PC-9 (cell line): ENCODE measurements at regions not wholly inside any gene's neighbourhood (a gene's known extent, or its start where the extent isn't known, plus 50 kb on each side); places are given as distances from the start of the nearest gene placed in this dataset.

ENCODE experiments used
- BruUV-seq: library from RNA; stranded (reverse); fragments of 400-500 nt; replicated peaks from 2 replicates; lab custom pipeline; 2021; lab: Mats Ljungman, UMichigan
- CTCF ChIA-PET: fragments of 300-600 bp; sonication (Branson Sonifier 250); formaldehyde crosslinking; loops from one replicate; lab custom pipeline; 2022; ENCODE audit warnings: antibody characterized with exemption; lab: Charles Lee
- POLR2A ChIA-PET: fragments of 300-600 bp; sonication (Branson Sonifier 250); formaldehyde crosslinking; loops from one replicate; lab custom pipeline; 2022; ENCODE audit warnings: antibody characterized with exemption; ENCODE audit not compliant: unreplicated experiment; lab: Charles Lee
- DNase-seq, 2 experiments: peaks; one replicate each; pipeline versions ENCODE4 v3.0.0 to v3.0.0-alpha.2; 2015 to 2022; ENCODE audit warnings: mixed read lengths in 1 of 2
- H2AFZ ChIP-seq: fragments of 200-600 bp; sonication (generic); 2 replicates; pipeline ENCODE4 v1.8.1; 2017; ENCODE audit warnings: antibody characterized with exemption
- H3F3A ChIP-seq: fragments of 200-600 bp; sonication (generic); 2 replicates; pipeline ENCODE4 v1.8.1; 2017; ENCODE audit warnings: antibody characterized with exemption, mild to moderate bottlenecking, low read depth; ENCODE audit not compliant: insufficient read depth
- H3K27ac ChIP-seq: fragments of 200-600 bp; sonication (generic); 2 replicates; pipeline ENCODE4 v1.6.1; 2016; ENCODE audit warnings: mixed run types
- H3K27me3 ChIP-seq: fragments of 200-600 bp; sonication (generic); 2 replicates; pipeline ENCODE4 v1.6.1; 2016; ENCODE audit warnings: low read depth, mixed run types; ENCODE audit not compliant: insufficient read depth
- H3K36me3 ChIP-seq: fragments of 200-600 bp; sonication (generic); 2 replicates; pipeline ENCODE4 v1.6.1; 2016; ENCODE audit warnings: low read depth, mixed run types
- H3K4me1 ChIP-seq: fragments of 200-600 bp; sonication (generic); replicated peaks from 2 replicates; pipeline ENCODE4 v1.6.1; 2016; ENCODE audit warnings: mixed run types; ENCODE audit not compliant: insufficient read depth
- H3K4me2 ChIP-seq: fragments of 200-600 bp; sonication (generic); 2 replicates; pipeline ENCODE4 v1.6.1; 2017; ENCODE audit warnings: mixed run types
- H3K4me3 ChIP-seq: fragments of 200-600 bp; sonication (generic); 2 replicates; pipeline ENCODE4 v1.6.1; 2016; ENCODE audit warnings: mixed run types
- H3K79me2 ChIP-seq: fragments of 200-600 bp; sonication (generic); 2 replicates; pipeline ENCODE4 v1.6.1; 2017; ENCODE audit warnings: low read depth, mixed run types
- H3K9me2 ChIP-seq: fragments of 200-600 bp; sonication (generic); 2 replicates; pipeline ENCODE4 v1.8.1; 2017; ENCODE audit warnings: mild to moderate bottlenecking; ENCODE audit not compliant: insufficient read depth
- H3K9me3 ChIP-seq: fragments of 200-600 bp; sonication (generic); 2 replicates; pipeline ENCODE4 v1.8.1; 2016; ENCODE audit warnings: low read depth; ENCODE audit not compliant: insufficient read depth
- H4K20me1 ChIP-seq: fragments of 200-600 bp; sonication (generic); 2 replicates; pipeline ENCODE4 v1.8.1; 2017; ENCODE audit not compliant: insufficient read depth
- EZH2 ChIP-seq: fragments of 200-600 bp; sonication (generic); IDR thresholded peaks from 2 replicates; pipeline ENCODE4 v1.8.0; 2017; ENCODE audit warnings: antibody characterized with exemption, low read depth
- intact Hi-C: fragments of 100-400 bp; cut with micrococcal nuclease; formaldehyde crosslinking; loops from one replicate; pipeline ENCODE4 v1.10.0; 2022; ENCODE audit not compliant: unreplicated experiment
- TF ChIP-seq, protein P1 (sequence below): fragments of 200-600 bp; sonication (generic); conservative IDR thresholded peaks from 2 replicates; pipeline ENCODE4 v1.6.1; 2017; ENCODE audit warnings: mixed run types, antibody characterized with exemption, mild to moderate bottlenecking, moderate library complexity

DNA sequence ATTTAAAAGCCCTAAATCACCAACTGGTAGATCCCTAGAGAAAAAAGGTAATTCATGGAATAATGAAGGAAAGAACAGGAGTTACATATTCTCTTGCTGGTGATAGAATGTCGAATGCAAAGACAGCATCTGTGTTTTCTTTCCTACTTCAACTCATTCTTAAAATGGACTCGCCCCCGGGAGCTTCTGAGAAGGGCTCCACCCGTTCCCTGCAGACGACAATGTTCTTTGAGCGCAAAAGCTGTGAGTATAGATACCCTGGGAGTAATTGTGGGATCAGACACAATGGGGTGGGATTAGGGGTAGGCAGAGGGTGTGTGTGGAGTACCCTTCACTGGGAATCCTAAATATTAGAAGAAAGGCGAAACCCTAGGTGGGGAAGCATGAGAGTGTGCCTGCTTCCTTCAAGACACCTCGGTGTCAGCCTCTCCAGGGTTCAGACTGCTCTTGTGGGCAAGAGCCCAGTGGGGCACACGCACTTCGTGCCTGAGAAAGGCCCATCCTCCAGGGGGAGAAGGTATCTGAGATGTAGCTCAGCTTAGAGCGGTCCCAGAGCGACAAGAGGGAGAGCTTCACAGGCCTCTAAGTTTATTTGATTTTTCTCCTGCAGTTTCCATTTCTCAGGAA lies 123.3 kb upstream of the DPYD start:
- Histone ChIP-seq H3K36me3 (no peaks in the 10 kb centered on the region), H3K4me3 (no peak overlapping the region), H3K27me3 (no peaks in the 10 kb centered on the region), H3F3A (no peaks in the 10 kb centered on the region), H2AFZ (no peak overlapping the region), H4K20me1 (no peaks in the 10 kb centered on the region), H3K9me3 (no peaks in the 10 kb centered on the region), H3K79me2 (no peaks in the 10 kb centered on the region), H3K9me2 (no peaks in the 10 kb centered on the region; the same call in 1 of the 2 replicates), H3K27ac (no peak overlapping the region), H3K4me2 (no peak overlapping the region), H3K4me1 (no peaks in the 10 kb centered on the region)
- intact Hi-C loops, result no loop called here
- ChIA-PET CTCF (interaction anchor here (0.6 kb wide), 1 partner anchor 38 kb away, joined by 3 read pairs; no protein-coding TSS in a partner anchor), POLR2A (interaction anchor here (0.8 kb wide), 1 partner anchor 48 kb away, joined by 5 read pairs; no protein-coding TSS in a partner anchor)
- DNase-seq, result no peak
- TSS peak; percentile 43 for BruUV-seq
- TF ChIP-seq, protein P1, sequence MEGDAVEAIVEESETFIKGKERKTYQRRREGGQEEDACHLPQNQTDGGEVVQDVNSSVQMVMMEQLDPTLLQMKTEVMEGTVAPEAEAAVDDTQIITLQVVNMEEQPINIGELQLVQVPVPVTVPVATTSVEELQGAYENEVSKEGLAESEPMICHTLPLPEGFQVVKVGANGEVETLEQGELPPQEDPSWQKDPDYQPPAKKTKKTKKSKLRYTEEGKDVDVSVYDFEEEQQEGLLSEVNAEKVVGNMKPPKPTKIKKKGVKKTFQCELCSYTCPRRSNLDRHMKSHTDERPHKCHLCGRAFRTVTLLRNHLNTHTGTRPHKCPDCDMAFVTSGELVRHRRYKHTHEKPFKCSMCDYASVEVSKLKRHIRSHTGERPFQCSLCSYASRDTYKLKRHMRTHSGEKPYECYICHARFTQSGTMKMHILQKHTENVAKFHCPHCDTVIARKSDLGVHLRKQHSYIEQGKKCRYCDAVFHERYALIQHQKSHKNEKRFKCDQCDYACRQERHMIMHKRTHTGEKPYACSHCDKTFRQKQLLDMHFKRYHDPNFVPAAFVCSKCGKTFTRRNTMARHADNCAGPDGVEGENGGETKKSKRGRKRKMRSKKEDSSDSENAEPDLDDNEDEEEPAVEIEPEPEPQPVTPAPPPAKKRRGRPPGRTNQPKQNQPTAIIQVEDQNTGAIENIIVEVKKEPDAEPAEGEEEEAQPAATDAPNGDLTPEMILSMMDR, result no peak
- TF ChIP-seq EZH2, result no peak

DNA sequence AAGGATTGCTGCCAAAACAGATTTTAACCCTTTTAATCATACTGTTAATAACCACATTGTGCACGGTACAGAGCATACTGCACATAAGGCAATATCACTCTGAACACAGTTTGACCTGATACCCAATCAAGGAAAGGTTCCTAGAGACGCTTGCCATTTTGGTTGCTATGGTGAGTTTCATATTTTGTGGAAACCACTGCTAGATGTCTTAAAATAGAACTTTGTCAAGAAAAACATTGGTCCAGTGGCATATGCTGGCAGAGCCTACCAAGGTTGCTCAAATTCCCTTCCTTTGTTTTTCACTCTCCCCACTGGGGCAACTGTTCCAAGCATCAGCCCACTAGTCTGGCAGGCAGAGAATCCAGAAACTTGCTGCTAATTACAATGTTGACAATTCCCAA lies 114.8 kb upstream of the DPYD start:
- no peaks in the 10 kb centered on the region for H3K4me1 ChIP-seq
- ChIA-PET POLR2A (no interaction called here), CTCF (no interaction called here)
- no peak overlapping the region for H2AFZ ChIP-seq
- no peak for TF ChIP-seq EZH2
- H3K4me2 ChIP-seq, result no peak overlapping the region
- no peaks in the 10 kb centered on the region for H3K27me3 ChIP-seq
- DNase-seq, result no peak
- no peak overlapping the region for H3K4me3 ChIP-seq
- no peaks in the 10 kb centered on the region for H4K20me1 ChIP-seq
- BruUV-seq, result no TSS peak
- no peaks in the 10 kb centered on the region for H3K79me2 ChIP-seq
- H3K9me2 ChIP-seq, result no peaks in the 10 kb centered on the region
- intact Hi-C loops, result no loop called here
- no peaks in the 10 kb centered on the region; the same call in 1 of the 2 replicates for H3F3A ChIP-seq
- no peak overlapping the region for H3K27ac ChIP-seq
- H3K36me3 ChIP-seq, result no peaks in the 10 kb centered on the region
- H3K9me3 ChIP-seq, result no peaks in the 10 kb centered on the region

DNA sequence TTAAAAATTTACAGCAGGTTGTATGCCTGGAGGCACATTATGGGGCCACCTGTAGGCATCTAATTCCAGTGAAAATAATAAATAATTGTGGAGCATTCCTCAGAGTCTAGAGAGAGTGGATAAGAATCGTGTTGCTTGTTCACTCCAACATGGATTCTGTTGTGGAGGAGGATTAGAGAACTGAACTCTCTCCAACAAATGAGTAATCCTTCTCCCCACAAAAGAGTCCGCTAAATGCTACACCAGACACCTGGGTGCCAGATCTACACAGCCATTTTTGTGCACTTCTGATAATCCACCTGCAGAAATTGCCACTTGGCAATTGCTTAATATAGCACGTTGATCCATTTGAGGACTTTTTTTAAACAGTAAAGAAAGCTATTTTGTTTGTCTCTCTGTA lies 113.7 kb upstream of the DPYD start:
- no TSS peak for BruUV-seq
- no peak overlapping the region for H3K27ac ChIP-seq
- H3K4me3 ChIP-seq, result no peak overlapping the region
- no peaks in the 10 kb centered on the region for H3K9me3 ChIP-seq
- H3K27me3 ChIP-seq, result no peaks in the 10 kb centered on the region
- TF ChIP-seq EZH2, result no peak
- TF ChIP-seq, protein P1, result no peak
- H3K36me3 ChIP-seq, result no peaks in the 10 kb centered on the region
- H4K20me1 ChIP-seq, result no peaks in the 10 kb centered on the region
- H3K4me2 ChIP-seq, result no peak overlapping the region
- no peaks in the 10 kb centered on the region for H3K79me2 ChIP-seq
- intact Hi-C loops, result no loop called here
- H3K9me2 ChIP-seq, result no peaks in the 10 kb centered on the region
- CTCF ChIA-PET, result no interaction called here
- H3K4me1 ChIP-seq, result no peaks in the 10 kb centered on the region
- H3F3A ChIP-seq, result no peaks in the 10 kb centered on the region; the same call in 1 of the 2 replicates
- DNase-seq, result no peak
- POLR2A ChIA-PET, result no interaction called here
- no peak overlapping the region for H2AFZ ChIP-seq
